ENCODE measurements at regions not wholly inside any gene's neighbourhood (a gene's known extent, or its start where the extent isn't known, plus 50 kb on each side); places are given as distances from the start of the nearest gene placed in this dataset.

DNA sequence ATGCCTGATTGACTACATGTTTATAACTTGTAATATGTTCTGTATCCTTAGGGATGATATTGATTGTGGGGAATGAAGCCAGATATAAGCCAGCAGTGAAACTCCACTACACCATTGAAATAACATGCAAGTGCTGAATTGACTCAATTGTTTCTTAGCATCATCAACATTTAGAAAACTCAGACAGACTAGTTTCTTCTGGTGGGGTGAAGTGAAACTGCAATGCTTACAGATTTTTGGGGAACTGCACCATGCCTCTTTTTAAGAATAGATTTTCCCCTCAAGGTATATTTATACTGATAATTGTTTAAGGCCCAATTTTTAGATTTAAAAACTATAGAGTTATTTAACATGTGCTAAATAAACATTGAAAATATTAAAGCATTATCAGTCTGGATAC lies 1044.6 kb upstream of the EYS start:
- Mint-ChIP-seq H3K9me3 (peaks cover 29% of the 10 kb centered on the region), H3K4me1 (ENCODE audit: low read depth) (no peaks in the 10 kb centered on the region), H3K27ac (no peak overlapping the region), H3K36me3 (ENCODE audit: low read depth) (no peaks in the 10 kb centered on the region), H3K4me3 (ENCODE audit: low read depth) (no peak overlapping the region), H3K27me3 (ENCODE audit: low read depth) (no peaks in the 10 kb centered on the region)
- intact Hi-C loops (cut with micrococcal nuclease): no loop called here
- no peak for DNase-seq (ENCODE audit: low spot score)

DNA sequence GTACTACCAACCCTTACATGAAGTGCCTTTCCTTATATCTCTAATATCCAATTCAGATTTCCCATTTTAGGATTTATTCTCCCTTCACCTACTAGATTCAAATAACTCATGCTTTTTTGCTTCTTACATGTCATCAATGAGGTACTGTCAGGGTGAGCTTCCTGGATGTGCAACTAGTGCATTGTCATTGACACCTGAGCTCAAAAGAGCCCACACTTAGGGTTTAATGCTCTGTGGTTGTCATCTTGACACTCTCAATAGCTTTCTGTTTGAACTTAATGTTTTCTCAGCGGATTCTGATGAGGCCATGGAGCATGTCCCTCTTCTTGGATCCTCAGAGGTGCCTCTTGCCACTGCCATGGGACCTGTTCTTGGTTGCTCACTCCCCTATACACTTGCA lies 1033.3 kb upstream of the EYS start:
- Mint-ChIP-seq H3K4me3 (ENCODE audit: low read depth) (no peak overlapping the region), H3K4me1 (ENCODE audit: low read depth) (no peaks in the 10 kb centered on the region), H3K27me3 (ENCODE audit: low read depth) (no peaks in the 10 kb centered on the region), H3K27ac (no peak overlapping the region), H3K9me3 (peaks cover 17% of the 10 kb centered on the region), H3K36me3 (ENCODE audit: low read depth) (no peaks in the 10 kb centered on the region)
- intact Hi-C loops (cut with micrococcal nuclease): no loop called here
- DNase-seq (ENCODE audit: low spot score): no peak

DNA sequence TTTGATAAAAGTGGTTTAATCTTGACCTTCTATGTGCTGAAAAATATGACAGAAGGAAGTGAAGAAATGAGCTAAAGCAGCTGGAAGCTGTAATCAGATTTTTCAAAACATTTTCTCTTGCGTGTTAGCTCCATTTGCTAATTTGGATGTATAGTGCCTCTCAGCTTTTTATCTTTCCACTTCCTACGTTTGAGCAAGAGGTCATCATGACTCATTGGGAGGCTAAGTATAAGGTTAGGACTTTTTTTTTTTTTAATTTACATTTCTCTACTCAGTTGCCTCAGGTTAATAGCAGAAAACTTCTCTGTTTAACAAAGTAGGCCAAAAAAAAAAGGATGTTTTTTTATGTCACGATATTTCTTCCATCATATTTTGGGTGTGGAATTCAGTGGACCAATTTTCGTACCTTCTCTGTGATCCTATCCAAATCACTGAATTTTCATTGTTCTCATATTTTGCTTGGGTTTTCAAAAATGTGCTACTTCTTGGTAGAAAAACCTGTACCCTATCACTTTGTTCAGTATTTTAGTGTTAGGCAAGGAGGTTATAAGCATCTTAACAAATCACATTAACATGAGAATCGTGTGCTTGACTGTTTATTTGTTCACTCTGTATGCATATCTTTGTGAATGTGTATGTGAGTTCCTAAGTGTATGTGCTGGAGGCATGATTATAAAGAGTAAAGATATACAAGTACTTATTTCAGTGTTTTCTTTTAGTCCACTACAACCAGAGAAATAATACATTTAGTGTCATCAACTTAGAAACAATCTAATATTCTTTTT lies 1028.3 kb upstream of the EYS start:
- DNase-seq (ENCODE audit: low spot score): no peak
- Mint-ChIP-seq H3K9me3 (peaks cover 35% of the 10 kb centered on the region), H3K36me3 (ENCODE audit: low read depth) (no peaks in the 10 kb centered on the region), H3K27ac (no peak overlapping the region), H3K27me3 (ENCODE audit: low read depth) (no peaks in the 10 kb centered on the region), H3K4me1 (ENCODE audit: low read depth) (no peaks in the 10 kb centered on the region), H3K4me3 (ENCODE audit: low read depth) (no peak overlapping the region)
- intact Hi-C loops (cut with micrococcal nuclease): no loop called here

DNA sequence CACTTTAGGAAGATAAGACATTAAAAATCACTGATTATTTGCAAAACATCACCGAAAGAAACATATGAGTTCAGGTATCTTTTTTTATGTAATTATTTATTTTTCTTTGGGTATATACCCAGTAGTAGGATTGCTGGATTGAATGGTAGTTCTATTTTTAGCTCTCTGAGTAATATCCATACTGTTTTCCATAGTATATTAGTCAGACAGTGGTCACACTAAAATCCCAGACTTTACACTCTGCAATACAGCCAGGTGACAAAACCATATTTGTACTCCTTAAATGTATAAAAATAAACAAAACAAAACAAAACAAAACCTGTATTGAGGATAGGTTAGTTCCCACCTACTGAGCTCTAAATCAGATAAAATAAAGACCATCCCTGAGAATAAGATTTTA lies 1024.3 kb upstream of the EYS start:
- Mint-ChIP-seq H3K9me3 (peaks cover 43% of the 10 kb centered on the region), H3K36me3 (ENCODE audit: low read depth) (no peaks in the 10 kb centered on the region), H3K4me3 (ENCODE audit: low read depth) (no peak overlapping the region), H3K27me3 (ENCODE audit: low read depth) (no peaks in the 10 kb centered on the region), H3K27ac (no peak overlapping the region), H3K4me1 (ENCODE audit: low read depth) (no peaks in the 10 kb centered on the region)
- intact Hi-C loops (cut with micrococcal nuclease): no loop called here
- no peak for DNase-seq (ENCODE audit: low spot score)

DNA sequence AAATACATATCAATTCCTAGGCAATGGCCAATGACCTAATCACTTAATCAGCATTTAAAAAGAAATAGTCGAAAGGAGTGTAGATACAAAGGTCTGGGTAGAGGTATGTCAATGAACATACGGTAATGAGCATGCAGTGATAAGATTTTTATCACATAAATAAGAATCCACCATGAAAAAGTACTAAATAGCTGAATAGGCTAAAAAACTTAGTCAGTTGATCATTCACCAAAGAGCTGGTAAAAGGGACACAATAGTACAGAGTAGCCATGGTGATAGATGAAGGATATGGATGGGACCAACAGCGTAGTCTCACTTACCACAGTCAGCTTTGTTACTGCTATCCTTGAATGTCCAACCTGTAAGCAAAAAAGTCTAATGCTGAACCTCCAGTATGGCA lies 1018.6 kb upstream of the EYS start:
- Mint-ChIP-seq H3K4me1 (ENCODE audit: low read depth) (no peaks in the 10 kb centered on the region), H3K36me3 (ENCODE audit: low read depth) (no peaks in the 10 kb centered on the region), H3K27me3 (ENCODE audit: low read depth) (no peaks in the 10 kb centered on the region), H3K9me3 (peaks cover 31% of the 10 kb centered on the region), H3K4me3 (ENCODE audit: low read depth) (no peak overlapping the region), H3K27ac (no peak overlapping the region)
- intact Hi-C loops (cut with micrococcal nuclease): no loop called here
- no peak for DNase-seq (ENCODE audit: low spot score)

DNA sequence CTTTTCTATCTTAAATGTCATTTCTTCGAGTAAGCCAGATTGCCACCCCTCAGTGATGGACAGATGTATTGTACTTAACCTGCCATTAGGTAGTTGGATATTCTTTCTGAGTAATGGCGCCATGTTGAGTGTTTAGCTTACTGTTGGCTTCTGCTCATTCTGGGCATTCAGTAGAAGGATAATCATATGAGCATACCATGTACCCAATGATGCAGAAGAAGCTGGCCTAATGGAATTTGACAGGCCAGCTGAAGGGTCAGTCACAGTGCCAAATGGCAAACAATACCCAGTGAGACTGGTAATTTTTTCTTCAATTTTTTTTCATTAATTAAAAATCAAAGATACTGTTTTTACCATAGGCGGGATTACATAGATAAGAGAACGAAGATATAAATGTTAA lies 1010.8 kb upstream of the EYS start:
- H3K27me3 Mint-ChIP-seq (ENCODE audit: low read depth): no peaks in the 10 kb centered on the region
- H3K4me3 Mint-ChIP-seq (ENCODE audit: low read depth): no peak overlapping the region

DNA sequence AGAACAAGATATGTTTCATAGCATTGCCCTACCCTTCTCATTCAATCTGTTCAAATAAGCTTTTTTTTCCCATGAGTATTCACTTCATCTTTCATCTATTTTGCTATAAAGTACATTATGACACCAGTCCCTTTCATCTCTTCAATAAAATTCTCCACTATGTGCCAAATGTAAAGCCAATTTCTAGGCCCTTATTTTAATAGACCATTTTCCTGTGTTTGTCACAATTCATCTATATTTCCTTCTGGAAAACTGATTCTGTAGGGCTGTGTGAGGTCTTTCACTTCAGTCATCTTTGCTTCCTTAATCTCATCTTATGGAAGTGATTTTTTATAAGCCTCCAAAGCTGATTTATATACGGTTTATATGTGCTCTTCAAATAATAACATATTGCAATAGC lies 992.4 kb upstream of the EYS start:
- Mint-ChIP-seq H3K9me3 (peaks cover 23% of the 10 kb centered on the region), H3K4me3 (ENCODE audit: low read depth) (no peak overlapping the region), H3K27ac (no peak overlapping the region), H3K27me3 (ENCODE audit: low read depth) (no peaks in the 10 kb centered on the region), H3K4me1 (ENCODE audit: low read depth) (no peaks in the 10 kb centered on the region), H3K36me3 (ENCODE audit: low read depth) (no peaks in the 10 kb centered on the region)
- no peak for DNase-seq (ENCODE audit: low spot score)
- intact Hi-C loops (cut with micrococcal nuclease): no loop called here

More for the DNA sequence above, 1010.8 kb upstream of the EYS start:
- peaks cover 13% of the 10 kb centered on the region for H3K9me3 Mint-ChIP-seq
- H3K27ac Mint-ChIP-seq: no peak overlapping the region
- no peak for DNase-seq (ENCODE audit: low spot score)
- H3K36me3 Mint-ChIP-seq (ENCODE audit: low read depth): no peaks in the 10 kb centered on the region
- no peaks in the 10 kb centered on the region for H3K4me1 Mint-ChIP-seq (ENCODE audit: low read depth)
- intact Hi-C loops (cut with micrococcal nuclease): no loop called here

DNA sequence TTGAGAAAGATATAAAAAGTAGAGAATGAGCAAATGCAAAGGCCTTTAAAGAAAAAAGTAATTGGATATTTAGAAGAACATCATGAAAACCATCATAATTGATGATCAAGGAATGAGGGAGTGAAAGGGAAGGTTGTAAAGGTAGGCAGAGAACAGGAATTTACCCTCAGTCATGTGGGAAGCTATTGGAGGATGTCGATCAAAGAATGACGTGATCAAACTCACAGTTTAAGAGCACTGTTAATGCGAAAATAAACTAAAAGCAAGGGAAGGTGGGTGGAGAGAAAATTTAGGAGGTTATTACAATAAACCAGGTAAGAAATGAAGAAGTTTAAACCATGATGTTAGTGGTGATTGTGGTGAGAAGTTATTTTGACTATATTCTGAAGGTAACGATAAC lies 982.6 kb upstream of the EYS start:
- H3K4me3 Mint-ChIP-seq (ENCODE audit: low read depth): no peak overlapping the region
- no peaks in the 10 kb centered on the region for H3K27me3 Mint-ChIP-seq (ENCODE audit: low read depth)
- no peaks in the 10 kb centered on the region for H3K4me1 Mint-ChIP-seq (ENCODE audit: low read depth)
- no peaks in the 10 kb centered on the region for H3K36me3 Mint-ChIP-seq (ENCODE audit: low read depth)
- H3K9me3 Mint-ChIP-seq: peaks cover 35% of the 10 kb centered on the region
- intact Hi-C loops (cut with micrococcal nuclease): no loop called here
- no peak for DNase-seq (ENCODE audit: low spot score)
- no peak overlapping the region for H3K27ac Mint-ChIP-seq

DNA sequence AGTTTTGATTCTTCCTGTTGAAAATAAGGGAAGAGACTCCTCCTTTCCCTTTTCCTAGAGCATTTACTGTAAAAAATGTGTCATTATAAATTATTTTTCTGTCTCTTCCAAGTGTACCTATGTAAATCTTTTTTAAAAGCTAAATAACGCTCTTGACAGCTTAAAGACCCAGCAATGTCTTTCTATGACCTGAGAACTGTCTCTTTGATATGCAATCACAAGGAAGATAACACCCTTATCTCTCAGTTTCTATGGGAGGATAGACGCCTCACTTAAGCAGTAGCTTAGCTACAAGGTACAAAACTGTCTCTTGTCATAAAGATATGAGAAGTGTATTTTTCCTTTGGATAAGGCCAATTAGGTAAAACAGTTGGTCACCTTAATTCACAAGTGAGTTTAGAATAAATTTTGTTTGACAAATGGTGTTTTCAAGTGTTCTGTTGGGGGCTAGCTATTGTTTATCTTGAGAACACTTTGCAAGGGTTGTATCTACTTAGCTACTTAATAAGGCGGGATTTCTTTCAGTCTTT lies 980.6 kb upstream of the EYS start:
- Mint-ChIP-seq H3K4me3 (ENCODE audit: low read depth) (no peak overlapping the region), H3K27ac (no peak overlapping the region), H3K4me1 (ENCODE audit: low read depth) (no peaks in the 10 kb centered on the region), H3K9me3 (peaks cover 30% of the 10 kb centered on the region), H3K27me3 (ENCODE audit: low read depth) (no peaks in the 10 kb centered on the region), H3K36me3 (ENCODE audit: low read depth) (no peaks in the 10 kb centered on the region)
- no peak for DNase-seq (ENCODE audit: low spot score)
- intact Hi-C loops (cut with micrococcal nuclease): no loop called here

DNA sequence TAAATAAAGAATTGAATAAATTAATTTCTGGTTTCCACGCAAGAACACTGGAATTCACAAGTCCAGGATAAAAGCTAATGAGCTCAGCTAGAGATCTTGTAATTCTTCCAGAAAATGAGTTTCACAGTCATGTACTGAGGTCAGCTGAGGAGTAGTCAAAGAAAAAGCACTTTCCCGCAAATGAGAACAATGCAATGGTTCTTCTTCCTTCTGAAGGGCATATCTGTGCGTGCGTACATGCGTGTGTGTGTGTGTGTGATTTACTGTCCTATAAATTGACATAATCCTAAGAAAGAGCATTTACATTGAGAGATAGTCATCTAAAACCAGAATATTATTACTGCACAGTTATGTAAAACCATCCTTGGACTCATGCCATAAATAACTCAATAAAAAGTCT lies 968.9 kb upstream of the EYS start:
- H3K27me3 Mint-ChIP-seq (ENCODE audit: low read depth): no peaks in the 10 kb centered on the region
- no peak overlapping the region for H3K27ac Mint-ChIP-seq
- intact Hi-C loops (cut with micrococcal nuclease): no loop called here

DNA sequence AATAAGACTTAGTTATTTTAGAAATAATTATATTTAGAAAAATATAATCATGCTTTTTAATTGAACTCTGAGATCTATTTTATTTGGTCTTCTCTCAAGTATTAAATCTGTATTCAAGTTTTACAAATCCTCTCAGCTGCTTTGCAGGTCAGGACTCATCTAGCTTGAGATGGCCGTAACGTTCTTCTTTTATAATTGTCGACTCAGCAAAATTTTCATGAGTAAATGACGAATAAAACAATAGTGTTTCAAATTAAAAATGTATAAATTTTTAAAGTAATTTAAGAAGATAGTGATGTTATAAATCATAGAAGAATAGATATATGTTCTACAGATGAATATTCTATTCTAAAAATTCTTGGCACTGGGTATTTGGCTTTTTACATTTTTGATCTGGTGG lies 957.1 kb upstream of the EYS start:
- Mint-ChIP-seq H3K27ac (no peak overlapping the region), H3K4me3 (ENCODE audit: low read depth) (no peak overlapping the region), H3K4me1 (ENCODE audit: low read depth) (no peaks in the 10 kb centered on the region), H3K36me3 (ENCODE audit: low read depth) (no peaks in the 10 kb centered on the region), H3K27me3 (ENCODE audit: low read depth) (no peaks in the 10 kb centered on the region), H3K9me3 (peaks cover 7% of the 10 kb centered on the region)
- intact Hi-C loops (cut with micrococcal nuclease): no loop called here
- DNase-seq (ENCODE audit: low spot score): no peak

More for the DNA sequence above, 968.9 kb upstream of the EYS start:
- no peaks in the 10 kb centered on the region for H3K4me1 Mint-ChIP-seq (ENCODE audit: low read depth)
- peaks cover 19% of the 10 kb centered on the region for H3K9me3 Mint-ChIP-seq
- no peaks in the 10 kb centered on the region for H3K36me3 Mint-ChIP-seq (ENCODE audit: low read depth)
- no peak overlapping the region for H3K4me3 Mint-ChIP-seq (ENCODE audit: low read depth)
- no peak for DNase-seq (ENCODE audit: low spot score)

DNA sequence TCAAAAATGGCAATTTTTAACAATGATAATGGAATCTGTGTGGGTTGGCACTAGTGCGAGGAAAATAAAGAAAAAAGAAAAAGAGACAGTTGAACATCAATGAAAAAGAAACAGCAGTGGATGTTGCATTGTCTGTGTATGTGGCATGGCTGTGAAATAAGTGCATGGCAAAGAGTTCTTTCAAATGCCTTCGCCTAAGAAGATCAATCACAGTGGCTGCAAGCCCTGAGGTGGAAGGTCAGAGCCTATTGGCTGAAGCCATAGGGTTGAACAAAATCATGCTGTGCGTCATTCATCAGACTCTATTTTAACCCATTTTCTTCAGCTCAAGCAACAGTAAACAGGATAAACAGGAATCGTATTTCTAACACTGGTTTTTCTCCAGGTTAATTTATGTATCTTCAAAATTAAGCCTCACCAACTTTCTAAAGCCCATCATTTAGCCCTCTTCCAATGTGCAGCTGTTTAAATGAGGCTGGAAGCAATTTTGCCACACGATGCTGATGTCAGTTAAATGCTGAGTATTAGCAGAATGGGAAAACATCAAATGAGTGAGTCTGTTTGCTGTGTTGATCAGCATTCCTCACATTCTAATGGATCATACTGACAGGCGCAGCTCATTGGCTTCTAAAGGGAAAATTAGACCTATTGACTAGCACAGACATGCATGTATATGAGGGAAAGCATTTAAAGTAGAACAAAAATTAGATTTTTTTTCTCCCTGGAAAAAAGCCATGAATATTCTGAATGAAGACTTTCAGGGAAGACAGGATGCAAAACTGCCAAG lies 955.9 kb upstream of the EYS start:
- no peak overlapping the region for H3K27ac Mint-ChIP-seq
- DNase-seq (ENCODE audit: low spot score): no peak
- H3K27me3 Mint-ChIP-seq (ENCODE audit: low read depth): no peaks in the 10 kb centered on the region
- intact Hi-C loops (cut with micrococcal nuclease): no loop called here
- H3K9me3 Mint-ChIP-seq: peaks cover 7% of the 10 kb centered on the region
- no peaks in the 10 kb centered on the region for H3K4me1 Mint-ChIP-seq (ENCODE audit: low read depth)
- H3K4me3 Mint-ChIP-seq (ENCODE audit: low read depth): no peak overlapping the region
- H3K36me3 Mint-ChIP-seq (ENCODE audit: low read depth): no peaks in the 10 kb centered on the region

DNA sequence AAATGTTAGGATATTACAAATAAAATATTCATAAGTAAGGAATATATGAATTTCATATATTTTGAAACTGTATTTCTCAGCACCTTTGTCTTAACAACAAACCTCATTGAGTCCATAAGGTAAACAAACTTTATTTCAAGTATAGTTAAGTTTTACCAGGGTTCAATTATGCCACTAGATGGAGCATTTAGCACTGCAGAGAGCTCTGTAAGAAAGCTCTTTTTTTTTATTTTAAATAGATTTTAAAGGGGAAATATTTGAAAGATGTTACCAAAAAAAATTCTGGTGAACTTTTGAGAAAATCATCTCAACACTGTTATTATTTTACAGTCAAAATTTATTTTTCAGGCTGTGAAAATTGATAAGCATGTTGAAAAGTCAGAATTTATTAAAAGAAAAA lies 955.2 kb upstream of the EYS start:
- Mint-ChIP-seq H3K4me1 (ENCODE audit: low read depth) (no peaks in the 10 kb centered on the region), H3K27ac (no peak overlapping the region), H3K4me3 (ENCODE audit: low read depth) (no peak overlapping the region), H3K36me3 (ENCODE audit: low read depth) (no peaks in the 10 kb centered on the region), H3K9me3 (peaks cover 7% of the 10 kb centered on the region), H3K27me3 (ENCODE audit: low read depth) (no peaks in the 10 kb centered on the region)
- intact Hi-C loops (cut with micrococcal nuclease): no loop called here
- DNase-seq (ENCODE audit: low spot score): no peak
